ENCODE measurements at regions not wholly inside any gene's neighbourhood (a gene's known extent, or its start where the extent isn't known, plus 50 kb on each side); places are given as distances from the start of the nearest gene placed in this dataset.

DNA sequence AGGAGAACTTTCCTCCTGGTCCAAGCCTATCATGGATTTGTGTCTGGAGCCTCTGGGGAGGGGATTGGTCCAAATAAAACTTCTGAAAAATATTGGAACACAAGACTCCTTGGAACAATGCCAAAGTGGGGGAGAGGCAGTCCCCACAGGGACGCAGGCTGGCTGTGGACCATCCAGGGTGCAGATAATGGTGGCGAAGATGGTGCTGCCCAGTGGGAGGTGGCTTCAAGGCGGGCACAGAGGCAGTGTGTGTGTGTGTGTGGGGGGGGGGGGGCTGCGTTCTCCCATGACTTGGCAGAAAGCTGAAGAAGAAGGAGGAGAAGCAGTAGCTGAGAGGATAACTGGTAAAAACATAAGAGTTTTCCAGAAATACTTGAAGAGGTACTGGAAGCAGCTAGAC, 186.4 kb downstream of the MELK start:
- H3K27me3 Mint-ChIP-seq (ENCODE audit: insufficient read depth, low read depth, poor library complexity) = peaks cover 5% of the 10 kb centered on the region
- ATAC-seq = no peak
- TF ChIP-seq ZNF114 (CRISPR knock-in tag; IDR thresholded peaks at IDR 0.05) = no peak
- no peak for TF ChIP-seq POLR2AphosphoS5 (IDR thresholded peaks at IDR 0.05; ENCODE audit: low read depth)
- no peak for TF ChIP-seq CREB1 (CRISPR knock-in tag; IDR thresholded peaks at IDR 0.05; ENCODE audit: low read depth)
- TF ChIP-seq, protein P1, sequence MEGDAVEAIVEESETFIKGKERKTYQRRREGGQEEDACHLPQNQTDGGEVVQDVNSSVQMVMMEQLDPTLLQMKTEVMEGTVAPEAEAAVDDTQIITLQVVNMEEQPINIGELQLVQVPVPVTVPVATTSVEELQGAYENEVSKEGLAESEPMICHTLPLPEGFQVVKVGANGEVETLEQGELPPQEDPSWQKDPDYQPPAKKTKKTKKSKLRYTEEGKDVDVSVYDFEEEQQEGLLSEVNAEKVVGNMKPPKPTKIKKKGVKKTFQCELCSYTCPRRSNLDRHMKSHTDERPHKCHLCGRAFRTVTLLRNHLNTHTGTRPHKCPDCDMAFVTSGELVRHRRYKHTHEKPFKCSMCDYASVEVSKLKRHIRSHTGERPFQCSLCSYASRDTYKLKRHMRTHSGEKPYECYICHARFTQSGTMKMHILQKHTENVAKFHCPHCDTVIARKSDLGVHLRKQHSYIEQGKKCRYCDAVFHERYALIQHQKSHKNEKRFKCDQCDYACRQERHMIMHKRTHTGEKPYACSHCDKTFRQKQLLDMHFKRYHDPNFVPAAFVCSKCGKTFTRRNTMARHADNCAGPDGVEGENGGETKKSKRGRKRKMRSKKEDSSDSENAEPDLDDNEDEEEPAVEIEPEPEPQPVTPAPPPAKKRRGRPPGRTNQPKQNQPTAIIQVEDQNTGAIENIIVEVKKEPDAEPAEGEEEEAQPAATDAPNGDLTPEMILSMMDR (conservative IDR thresholded peaks at IDR 0.05; ENCODE audit: low read depth in 2 of 2) = no peak
- TF ChIP-seq, protein P2, sequence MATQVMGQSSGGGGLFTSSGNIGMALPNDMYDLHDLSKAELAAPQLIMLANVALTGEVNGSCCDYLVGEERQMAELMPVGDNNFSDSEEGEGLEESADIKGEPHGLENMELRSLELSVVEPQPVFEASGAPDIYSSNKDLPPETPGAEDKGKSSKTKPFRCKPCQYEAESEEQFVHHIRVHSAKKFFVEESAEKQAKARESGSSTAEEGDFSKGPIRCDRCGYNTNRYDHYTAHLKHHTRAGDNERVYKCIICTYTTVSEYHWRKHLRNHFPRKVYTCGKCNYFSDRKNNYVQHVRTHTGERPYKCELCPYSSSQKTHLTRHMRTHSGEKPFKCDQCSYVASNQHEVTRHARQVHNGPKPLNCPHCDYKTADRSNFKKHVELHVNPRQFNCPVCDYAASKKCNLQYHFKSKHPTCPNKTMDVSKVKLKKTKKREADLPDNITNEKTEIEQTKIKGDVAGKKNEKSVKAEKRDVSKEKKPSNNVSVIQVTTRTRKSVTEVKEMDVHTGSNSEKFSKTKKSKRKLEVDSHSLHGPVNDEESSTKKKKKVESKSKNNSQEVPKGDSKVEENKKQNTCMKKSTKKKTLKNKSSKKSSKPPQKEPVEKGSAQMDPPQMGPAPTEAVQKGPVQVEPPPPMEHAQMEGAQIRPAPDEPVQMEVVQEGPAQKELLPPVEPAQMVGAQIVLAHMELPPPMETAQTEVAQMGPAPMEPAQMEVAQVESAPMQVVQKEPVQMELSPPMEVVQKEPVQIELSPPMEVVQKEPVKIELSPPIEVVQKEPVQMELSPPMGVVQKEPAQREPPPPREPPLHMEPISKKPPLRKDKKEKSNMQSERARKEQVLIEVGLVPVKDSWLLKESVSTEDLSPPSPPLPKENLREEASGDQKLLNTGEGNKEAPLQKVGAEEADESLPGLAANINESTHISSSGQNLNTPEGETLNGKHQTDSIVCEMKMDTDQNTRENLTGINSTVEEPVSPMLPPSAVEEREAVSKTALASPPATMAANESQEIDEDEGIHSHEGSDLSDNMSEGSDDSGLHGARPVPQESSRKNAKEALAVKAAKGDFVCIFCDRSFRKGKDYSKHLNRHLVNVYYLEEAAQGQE (IDR thresholded peaks at IDR 0.05; ENCODE audit: unreplicated experiment) = no peak
- TF ChIP-seq, protein P3, sequence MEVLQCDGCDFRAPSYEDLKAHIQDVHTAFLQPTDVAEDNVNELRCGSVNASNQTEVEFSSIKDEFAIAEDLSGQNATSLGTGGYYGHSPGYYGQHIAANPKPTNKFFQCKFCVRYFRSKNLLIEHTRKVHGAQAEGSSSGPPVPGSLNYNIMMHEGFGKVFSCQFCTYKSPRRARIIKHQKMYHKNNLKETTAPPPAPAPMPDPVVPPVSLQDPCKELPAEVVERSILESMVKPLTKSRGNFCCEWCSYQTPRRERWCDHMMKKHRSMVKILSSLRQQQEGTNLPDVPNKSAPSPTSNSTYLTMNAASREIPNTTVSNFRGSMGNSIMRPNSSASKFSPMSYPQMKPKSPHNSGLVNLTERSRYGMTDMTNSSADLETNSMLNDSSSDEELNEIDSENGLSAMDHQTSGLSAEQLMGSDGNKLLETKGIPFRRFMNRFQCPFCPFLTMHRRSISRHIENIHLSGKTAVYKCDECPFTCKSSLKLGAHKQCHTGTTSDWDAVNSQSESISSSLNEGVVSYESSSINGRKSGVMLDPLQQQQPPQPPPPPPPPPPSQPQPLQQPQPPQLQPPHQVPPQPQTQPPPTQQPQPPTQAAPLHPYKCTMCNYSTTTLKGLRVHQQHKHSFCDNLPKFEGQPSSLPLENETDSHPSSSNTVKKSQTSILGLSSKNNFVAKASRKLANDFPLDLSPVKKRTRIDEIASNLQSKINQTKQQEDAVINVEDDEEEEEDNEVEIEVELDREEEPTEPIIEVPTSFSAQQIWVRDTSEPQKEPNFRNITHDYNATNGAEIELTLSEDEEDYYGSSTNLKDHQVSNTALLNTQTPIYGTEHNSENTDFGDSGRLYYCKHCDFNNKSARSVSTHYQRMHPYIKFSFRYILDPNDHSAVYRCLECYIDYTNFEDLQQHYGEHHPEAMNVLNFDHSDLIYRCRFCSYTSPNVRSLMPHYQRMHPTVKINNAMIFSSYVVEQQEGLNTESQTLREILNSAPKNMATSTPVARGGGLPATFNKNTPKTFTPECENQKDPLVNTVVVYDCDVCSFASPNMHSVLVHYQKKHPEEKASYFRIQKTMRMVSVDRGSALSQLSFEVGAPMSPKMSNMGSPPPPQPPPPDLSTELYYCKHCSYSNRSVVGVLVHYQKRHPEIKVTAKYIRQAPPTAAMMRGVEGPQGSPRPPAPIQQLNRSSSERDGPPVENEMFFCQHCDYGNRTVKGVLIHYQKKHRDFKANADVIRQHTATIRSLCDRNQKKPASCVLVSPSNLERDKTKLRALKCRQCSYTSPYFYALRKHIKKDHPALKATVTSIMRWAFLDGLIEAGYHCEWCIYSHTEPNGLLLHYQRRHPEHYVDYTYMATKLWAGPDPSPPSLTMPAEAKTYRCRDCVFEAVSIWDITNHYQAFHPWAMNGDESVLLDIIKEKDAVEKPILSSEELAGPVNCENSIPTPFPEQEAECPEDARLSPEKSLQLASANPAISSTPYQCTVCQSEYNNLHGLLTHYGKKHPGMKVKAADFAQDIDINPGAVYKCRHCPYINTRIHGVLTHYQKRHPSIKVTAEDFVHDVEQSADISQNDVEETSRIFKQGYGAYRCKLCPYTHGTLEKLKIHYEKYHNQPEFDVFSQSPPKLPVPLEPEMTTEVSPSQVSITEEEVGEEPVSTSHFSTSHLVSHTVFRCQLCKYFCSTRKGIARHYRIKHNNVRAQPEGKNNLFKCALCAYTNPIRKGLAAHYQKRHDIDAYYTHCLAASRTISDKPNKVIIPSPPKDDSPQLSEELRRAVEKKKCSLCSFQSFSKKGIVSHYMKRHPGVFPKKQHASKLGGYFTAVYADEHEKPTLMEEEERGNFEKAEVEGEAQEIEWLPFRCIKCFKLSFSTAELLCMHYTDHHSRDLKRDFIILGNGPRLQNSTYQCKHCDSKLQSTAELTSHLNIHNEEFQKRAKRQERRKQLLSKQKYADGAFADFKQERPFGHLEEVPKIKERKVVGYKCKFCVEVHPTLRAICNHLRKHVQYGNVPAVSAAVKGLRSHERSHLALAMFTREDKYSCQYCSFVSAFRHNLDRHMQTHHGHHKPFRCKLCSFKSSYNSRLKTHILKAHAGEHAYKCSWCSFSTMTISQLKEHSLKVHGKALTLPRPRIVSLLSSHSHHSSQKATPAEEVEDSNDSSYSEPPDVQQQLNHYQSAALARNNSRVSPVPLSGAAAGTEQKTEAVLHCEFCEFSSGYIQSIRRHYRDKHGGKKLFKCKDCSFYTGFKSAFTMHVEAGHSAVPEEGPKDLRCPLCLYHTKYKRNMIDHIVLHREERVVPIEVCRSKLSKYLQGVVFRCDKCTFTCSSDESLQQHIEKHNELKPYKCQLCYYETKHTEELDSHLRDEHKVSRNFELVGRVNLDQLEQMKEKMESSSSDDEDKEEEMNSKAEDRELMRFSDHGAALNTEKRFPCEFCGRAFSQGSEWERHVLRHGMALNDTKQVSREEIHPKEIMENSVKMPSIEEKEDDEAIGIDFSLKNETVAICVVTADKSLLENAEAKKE (CRISPR knock-in tag; IDR thresholded peaks at IDR 0.05) = no peak
- TF ChIP-seq, protein P4, sequence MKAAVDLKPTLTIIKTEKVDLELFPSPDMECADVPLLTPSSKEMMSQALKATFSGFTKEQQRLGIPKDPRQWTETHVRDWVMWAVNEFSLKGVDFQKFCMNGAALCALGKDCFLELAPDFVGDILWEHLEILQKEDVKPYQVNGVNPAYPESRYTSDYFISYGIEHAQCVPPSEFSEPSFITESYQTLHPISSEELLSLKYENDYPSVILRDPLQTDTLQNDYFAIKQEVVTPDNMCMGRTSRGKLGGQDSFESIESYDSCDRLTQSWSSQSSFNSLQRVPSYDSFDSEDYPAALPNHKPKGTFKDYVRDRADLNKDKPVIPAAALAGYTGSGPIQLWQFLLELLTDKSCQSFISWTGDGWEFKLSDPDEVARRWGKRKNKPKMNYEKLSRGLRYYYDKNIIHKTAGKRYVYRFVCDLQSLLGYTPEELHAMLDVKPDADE (IDR thresholded peaks at IDR 0.05) = no peak
- TF ChIP-seq STAT1 (IDR thresholded peaks at IDR 0.05; ENCODE audit: unreplicated experiment) = no peak
- no peak for TF ChIP-seq ZNF331 (CRISPR knock-in tag; IDR thresholded peaks at IDR 0.05; ENCODE audit: low read depth)
- no peak for TF ChIP-seq JUNB (IDR thresholded peaks at IDR 0.05; ENCODE audit: unreplicated experiment)
- TF ChIP-seq EZH2phosphoT487 (IDR thresholded peaks at IDR 0.05; ENCODE audit: unreplicated experiment) = no peak
- TF ChIP-seq EZH2 (IDR thresholded peaks at IDR 0.05; ENCODE audit: low read depth, unreplicated experiment) = no peak
- no peak for TF ChIP-seq NANOG (IDR thresholded peaks at IDR 0.05; ENCODE audit: borderline replicate concordance)

More for the DNA sequence above, 186.4 kb downstream of the MELK start:
- Histone ChIP-seq H3F3A (replicated peaks; ENCODE audit: low read depth) (no peaks in the 10 kb centered on the region), H3K27me3 (ENCODE audit: insufficient read depth) (no peaks in the 10 kb centered on the region), H3K79me2 (replicated peaks; ENCODE audit: insufficient read depth) (no peaks in the 10 kb centered on the region), H3K36me3 (ENCODE audit: insufficient read depth) (no peaks in the 10 kb centered on the region), H3K27ac (ENCODE audit: low read depth) (no peak overlapping the region), H4K20me1 (replicated peaks; ENCODE audit: insufficient read depth) (no peaks in the 10 kb centered on the region), H3K4me1 (ENCODE audit: insufficient read depth) (no peaks in the 10 kb centered on the region), H3K4me3 (no peak overlapping the region), H2AFZ (no peak overlapping the region), H3K4me2 (no peak overlapping the region), H3K9me2 (ENCODE audit: insufficient read depth) (no peaks in the 10 kb centered on the region)
- Mint-ChIP-seq H3K4me1 (no peaks in the 10 kb centered on the region), H3K4me3 (no peak overlapping the region), H3K9me3 (no peaks in the 10 kb centered on the region), H3K27ac (no peak overlapping the region), H3K36me3 (ENCODE audit: low read depth) (no peaks in the 10 kb centered on the region)
- no peak for DNase-seq (ENCODE audit: low spot score)

All from GM23338 (cell line).